Activated naive CD8-positive, alpha-beta T cell treated with anti-CD3 and anti-CD28 coated beads for 36 hours (primary cell): ENCODE measurements at regions not wholly inside any gene's neighbourhood (a gene's known extent, or its start where the extent isn't known, plus 50 kb on each side); places are given as distances from the start of the nearest gene placed in this dataset.
"Not testable (repeated sequence)": the region's sequence is repeated elsewhere in the genome, so short reads cannot be mapped to it uniquely, and the experiment has no call there.

Source experiments
- DNase-seq: peaks from one replicate; pipeline ENCODE4 v3.0.0; 2021
- H3K27ac Mint-ChIP-seq: one replicate; pipeline ENCODE4 v1.8.0; 2022; ENCODE audit warnings: mild to moderate bottlenecking, moderate library complexity, mixed read lengths
- H3K27me3 Mint-ChIP-seq: one replicate; pipeline ENCODE4 v1.8.0; 2022; ENCODE audit warnings: mild to moderate bottlenecking, mixed read lengths
- H3K36me3 Mint-ChIP-seq: one replicate; pipeline ENCODE4 v1.8.0; 2021; ENCODE audit warnings: mild to moderate bottlenecking, mixed read lengths
- H3K4me1 Mint-ChIP-seq: one replicate; pipeline ENCODE4 v1.8.0; 2021; ENCODE audit warnings: mixed read lengths
- H3K4me3 Mint-ChIP-seq: one replicate; pipeline ENCODE4 v1.8.0; 2022; ENCODE audit warnings: mild to moderate bottlenecking, moderate library complexity, mixed read lengths
- H3K9me3 Mint-ChIP-seq: one replicate; pipeline ENCODE4 v1.8.0; 2022; ENCODE audit warnings: mixed read lengths

DNA sequence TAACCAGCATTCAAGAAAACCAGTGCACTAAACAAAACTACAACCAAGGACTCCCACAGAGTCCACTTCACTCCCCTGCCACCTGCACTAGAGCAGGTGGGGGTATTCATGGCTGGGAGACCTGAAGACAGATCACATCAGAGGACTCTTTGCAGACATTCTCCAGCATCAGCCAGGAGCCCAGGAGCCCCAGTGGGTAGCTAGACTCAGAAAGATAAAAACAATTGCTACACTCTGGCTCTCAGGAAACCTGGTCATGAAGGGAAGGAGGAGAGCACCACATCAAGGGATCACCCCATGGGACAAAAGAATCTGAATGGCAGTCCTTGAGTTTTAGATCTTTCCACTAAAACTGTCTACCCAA lies 472.1 kb downstream of the PLPP3 start:
- Mint-ChIP-seq H3K9me3 (peaks cover 10% of the 10 kb centered on the region), H3K4me1 (no peaks in the 10 kb centered on the region)

DNA sequence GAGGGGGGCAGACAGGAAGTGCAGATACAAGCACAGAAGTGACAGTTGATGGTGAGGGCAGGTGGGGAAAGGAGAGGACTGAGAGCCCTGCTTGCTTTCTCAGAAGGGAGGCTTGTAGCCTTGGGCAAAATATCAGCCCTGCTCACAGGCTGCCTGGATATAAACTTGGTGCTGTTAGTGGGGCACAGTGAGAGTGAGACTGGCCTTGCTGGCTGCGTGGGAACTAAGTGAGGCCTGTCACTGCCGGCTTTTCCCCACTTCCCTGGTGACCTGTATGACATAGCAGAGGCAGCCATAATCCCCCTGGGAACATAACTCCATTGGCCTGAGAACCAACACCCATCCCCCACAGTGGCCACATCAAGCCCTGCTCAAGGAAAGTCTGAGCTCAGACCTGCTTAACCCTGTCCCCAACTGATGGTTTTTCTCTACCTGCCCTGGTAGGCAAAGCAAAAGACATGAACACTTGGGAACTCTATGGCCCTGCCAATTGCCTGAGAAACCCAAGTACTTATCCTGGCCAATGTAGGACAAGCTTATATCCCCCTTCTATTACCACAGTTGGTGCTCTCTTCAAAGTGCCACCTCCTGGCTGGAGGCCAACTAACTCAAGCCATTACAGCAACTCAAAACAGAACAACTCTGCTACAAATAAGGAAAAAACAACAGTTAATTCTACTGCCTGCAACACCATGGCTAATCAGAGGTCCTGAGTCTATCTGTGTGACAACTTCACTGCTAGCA lies 472.7 kb downstream of the PLPP3 start:
- no peak for DNase-seq
- Mint-ChIP-seq H3K4me1 (no peaks in the 10 kb centered on the region), H3K36me3 (no peaks in the 10 kb centered on the region), H3K27ac (no peak overlapping the region), H3K4me3 (no peak overlapping the region), H3K27me3 (peaks cover 12% of the 10 kb centered on the region), H3K9me3 (peaks cover 10% of the 10 kb centered on the region)

More for the DNA sequence above, 472.1 kb downstream of the PLPP3 start:
- Mint-ChIP-seq H3K27me3 (peaks cover 12% of the 10 kb centered on the region), H3K4me3 (no peak overlapping the region), H3K27ac (no peak overlapping the region), H3K36me3 (no peaks in the 10 kb centered on the region)
- no peak for DNase-seq

DNA sequence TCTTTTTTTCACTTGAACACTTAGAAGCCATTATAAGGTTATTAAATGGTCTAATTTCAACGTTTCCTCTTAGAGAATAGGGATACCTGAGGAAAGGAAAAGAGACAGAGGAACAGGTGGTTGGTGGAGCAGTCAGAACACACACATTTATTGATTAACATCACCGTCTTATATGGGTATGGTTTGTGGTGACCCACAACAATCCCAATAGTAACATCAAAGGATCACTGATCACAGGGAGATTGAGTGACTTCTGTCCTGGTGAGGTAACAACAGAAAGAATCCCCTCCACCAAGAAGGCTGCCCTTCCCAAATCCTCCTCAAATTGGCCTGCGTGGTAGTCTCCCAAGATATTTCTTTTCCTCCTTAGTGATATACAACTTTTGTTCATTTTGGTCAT lies 474.0 kb downstream of the PLPP3 start:
- H3K9me3 Mint-ChIP-seq: peaks cover 9% of the 10 kb centered on the region
- DNase-seq: no peak

DNA sequence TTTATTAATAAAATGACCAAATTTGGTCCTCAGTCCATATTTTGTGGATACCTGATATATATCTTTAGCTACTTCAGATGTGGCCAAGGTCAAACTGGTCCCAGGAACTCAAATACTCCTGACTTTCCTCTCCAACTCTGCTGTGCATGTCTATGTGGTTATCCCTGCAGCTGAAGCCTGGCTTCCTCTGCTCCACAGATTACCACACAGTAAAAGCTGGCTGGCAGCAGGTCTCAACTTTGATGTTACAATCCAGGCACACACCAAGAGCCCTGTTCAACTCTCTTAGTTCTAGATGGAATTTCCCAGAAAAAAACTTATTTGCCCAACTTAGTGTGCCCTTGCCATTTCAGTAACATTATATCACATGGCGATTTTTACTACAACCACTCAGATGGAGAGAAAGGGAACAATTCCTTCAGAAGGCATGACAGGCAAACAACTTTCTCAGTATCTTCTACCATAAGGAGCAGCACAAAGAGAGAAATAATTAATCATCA lies 479.5 kb downstream of the PLPP3 start:
- no peak overlapping the region for H3K27ac Mint-ChIP-seq
- peaks cover 4% of the 10 kb centered on the region for H3K9me3 Mint-ChIP-seq
- H3K4me3 Mint-ChIP-seq: no peak overlapping the region
- H3K36me3 Mint-ChIP-seq: no peaks in the 10 kb centered on the region
- H3K27me3 Mint-ChIP-seq: peaks cover 8% of the 10 kb centered on the region
- DNase-seq: no peak
- no peaks in the 10 kb centered on the region for H3K4me1 Mint-ChIP-seq

More for the DNA sequence above, 474.0 kb downstream of the PLPP3 start:
- Mint-ChIP-seq H3K4me3 (no peak overlapping the region), H3K4me1 (no peaks in the 10 kb centered on the region), H3K27ac (no peak overlapping the region), H3K36me3 (no peaks in the 10 kb centered on the region), H3K27me3 (peaks cover 12% of the 10 kb centered on the region)

DNA sequence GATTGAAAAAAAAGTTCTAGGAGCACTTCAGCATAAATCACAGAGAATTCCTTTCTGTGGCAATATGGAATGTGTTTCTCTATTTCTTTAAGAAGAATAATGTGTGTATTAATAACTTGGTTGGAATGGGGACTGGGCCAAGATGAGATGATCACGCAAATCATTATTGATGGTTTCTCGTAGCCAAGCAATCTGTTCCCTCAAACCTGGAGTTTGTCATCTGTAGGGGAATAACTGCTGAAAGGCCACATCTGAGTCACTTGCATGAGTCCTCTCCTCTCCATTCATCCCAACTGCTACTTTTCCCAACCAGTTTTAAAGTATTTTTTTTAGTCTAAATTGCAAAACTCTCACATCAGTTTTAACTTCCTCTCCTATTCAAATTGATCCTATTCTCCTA lies 480.4 kb downstream of the PLPP3 start:
- H3K4me3 Mint-ChIP-seq: no peak overlapping the region
- no peaks in the 10 kb centered on the region for H3K36me3 Mint-ChIP-seq
- no peaks in the 10 kb centered on the region for H3K4me1 Mint-ChIP-seq
- peaks cover under 1% of the 10 kb centered on the region for H3K9me3 Mint-ChIP-seq
- peaks cover 8% of the 10 kb centered on the region for H3K27me3 Mint-ChIP-seq
- no peak overlapping the region for H3K27ac Mint-ChIP-seq
- no peak for DNase-seq

DNA sequence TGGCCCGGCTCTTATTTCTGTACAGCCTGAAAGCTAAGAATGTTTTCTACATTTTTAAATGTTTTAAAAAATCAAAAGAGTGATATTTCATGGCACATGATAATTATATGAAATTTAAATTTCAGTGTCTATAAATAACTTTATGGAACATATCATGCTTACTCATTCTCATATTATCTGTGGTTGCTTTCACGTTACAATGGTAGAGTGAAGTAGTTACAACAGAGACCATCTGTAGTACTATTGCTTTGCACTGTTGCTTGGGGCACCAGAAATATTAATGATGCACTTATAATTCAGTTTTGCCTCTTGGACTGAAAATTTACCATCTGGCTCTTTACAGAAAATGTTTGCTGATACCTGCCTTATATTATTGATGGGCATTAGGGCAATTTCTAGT lies 481.6 kb downstream of the PLPP3 start:
- Mint-ChIP-seq H3K27ac (no peak overlapping the region), H3K27me3 (peaks cover 1% of the 10 kb centered on the region), H3K9me3 (no peaks in the 10 kb centered on the region), H3K4me3 (no peak overlapping the region), H3K4me1 (no peaks in the 10 kb centered on the region), H3K36me3 (no peaks in the 10 kb centered on the region)
- DNase-seq: no peak

DNA sequence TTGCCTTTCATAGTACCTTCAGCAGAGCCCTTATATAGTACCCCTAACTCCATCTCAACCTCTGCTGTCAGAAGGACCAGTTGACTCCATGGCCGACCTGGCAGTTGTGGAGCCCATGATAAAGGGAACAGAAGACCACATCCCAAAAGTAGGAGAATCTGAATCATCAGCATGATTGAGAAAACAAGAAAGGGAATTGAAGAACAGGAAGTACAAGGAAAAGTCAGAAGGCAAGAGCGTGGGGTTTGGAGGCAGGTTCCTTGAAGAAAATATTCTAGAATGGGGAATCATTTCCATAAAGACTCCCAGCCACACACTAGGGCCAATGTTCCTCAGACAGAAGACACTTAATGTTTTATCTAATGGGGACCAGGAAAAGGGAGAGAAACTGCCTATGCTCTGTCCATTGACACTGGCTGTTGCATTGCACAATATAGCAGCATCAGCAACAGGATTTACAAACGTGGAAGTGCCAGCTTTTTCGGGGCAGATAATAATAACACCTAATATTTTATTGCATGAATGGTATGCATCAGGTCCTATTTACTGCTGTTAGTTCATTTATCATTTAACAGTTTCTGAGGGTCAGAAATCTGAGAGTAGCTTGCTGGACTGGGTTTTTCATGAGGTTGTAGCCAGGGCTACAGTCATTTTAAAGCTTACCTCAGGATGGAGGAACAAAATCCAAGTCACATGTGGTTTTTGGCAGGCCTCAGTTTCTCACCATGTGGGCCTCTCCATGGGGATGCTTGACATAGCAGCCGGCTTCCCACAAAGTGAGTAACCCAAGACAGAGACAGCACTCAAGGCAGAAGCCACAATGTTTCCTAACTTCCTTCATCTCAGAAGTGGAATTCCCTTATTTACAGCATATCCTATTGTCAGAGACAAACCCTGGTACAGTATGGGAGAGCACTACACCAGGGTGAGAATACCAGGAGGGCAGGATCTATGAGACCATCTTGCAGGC lies 483.4 kb downstream of the PLPP3 start:
- Mint-ChIP-seq H3K4me1 (no peaks in the 10 kb centered on the region), H3K27me3 (no peaks in the 10 kb centered on the region), H3K27ac (no peak overlapping the region), H3K4me3 (no peak overlapping the region), H3K9me3 (no peaks in the 10 kb centered on the region), H3K36me3 (no peaks in the 10 kb centered on the region)
- DNase-seq: no peak

DNA sequence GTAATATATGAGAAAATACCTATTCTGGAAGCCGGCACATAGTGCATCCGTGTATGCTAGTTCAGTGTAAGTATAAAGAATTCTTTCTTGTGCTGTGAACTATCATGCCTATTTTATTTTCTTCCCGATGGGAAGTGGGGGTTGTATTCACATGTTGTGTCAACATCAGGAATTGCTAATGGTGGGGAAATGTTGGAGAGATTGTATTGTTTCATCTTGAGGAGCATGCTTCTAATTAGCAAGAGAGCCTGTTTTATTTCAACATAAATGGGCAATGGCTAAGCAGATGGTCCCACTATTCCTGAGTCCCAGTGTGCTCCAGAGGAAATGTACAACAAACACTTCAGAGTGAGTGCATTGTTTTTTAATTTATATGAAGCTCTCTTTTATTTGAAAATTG lies 485.2 kb downstream of the PLPP3 start:
- Mint-ChIP-seq H3K4me1 (no peaks in the 10 kb centered on the region), H3K27ac (no peak overlapping the region), H3K9me3 (no peaks in the 10 kb centered on the region), H3K27me3 (no peaks in the 10 kb centered on the region), H3K4me3 (no peak overlapping the region), H3K36me3 (no peaks in the 10 kb centered on the region)
- DNase-seq: no peak

DNA sequence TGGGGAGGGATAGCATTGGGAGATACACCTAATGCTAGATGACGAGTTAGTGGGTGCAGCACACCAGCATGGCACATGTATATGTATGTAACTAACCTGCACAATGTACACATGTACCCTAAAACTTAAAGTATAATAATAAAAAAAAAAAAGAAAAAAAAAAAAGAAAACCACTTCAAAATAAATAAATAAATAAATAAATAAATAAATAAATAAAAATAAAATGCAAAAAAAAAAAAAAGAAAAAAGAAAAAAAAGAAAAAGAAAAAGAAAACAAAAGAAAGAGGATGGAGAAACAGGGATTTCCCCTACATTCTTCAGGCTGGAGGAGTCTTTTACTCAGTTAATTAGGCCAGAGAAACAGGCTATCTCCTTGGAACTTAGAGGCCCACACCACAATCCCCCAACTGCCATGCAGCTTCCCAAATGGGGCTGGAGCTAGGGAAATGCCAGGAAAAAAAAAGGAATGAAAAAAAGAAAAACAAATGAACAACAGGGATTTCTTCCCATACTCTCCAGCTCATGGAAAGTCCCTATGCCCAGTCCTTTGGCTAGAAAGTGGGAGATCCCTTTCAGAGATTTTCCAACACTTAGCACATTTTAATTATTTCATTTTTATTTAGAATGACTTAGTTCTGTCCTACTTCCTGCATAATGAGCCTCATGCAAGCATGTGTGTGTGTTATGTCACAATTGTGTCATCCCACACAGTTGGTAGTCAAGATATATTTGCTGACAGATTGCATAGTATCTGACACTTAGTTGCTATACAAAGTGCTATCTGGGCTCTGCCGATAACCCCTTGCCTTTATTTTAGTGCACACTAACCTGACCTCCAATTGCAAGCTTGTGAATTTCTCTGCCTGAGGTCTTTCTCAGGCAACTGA lies 486.4 kb downstream of the PLPP3 start:
- no peak for DNase-seq
- Mint-ChIP-seq H3K27ac (no peak overlapping the region), H3K4me3 (no peak overlapping the region), H3K36me3 (no peaks in the 10 kb centered on the region), H3K9me3 (no peaks in the 10 kb centered on the region), H3K27me3 (no peaks in the 10 kb centered on the region), H3K4me1 (no peaks in the 10 kb centered on the region)

DNA sequence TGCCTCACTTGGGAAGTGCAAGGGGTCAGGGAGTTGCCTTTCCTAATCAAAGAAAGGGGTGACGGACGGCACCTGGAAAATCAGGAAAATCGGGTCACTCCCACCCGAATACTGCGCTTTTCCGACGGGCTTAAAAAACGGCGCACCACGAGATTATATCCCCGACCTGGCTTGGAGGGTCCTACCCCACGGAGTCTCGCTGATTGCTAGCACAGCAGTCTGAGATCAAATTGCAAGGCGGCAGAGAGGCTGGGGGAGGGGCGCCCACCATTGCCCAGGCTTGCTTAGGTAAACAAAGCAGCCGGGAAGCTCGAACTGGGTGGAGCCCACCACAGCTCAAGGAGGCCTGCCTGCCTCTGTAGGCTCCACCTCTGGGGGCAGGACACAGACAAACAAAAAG lies 489.5 kb downstream of the PLPP3 start:
- DNase-seq, H3K9me3 Mint-ChIP-seq, H3K27ac Mint-ChIP-seq, H3K4me1 Mint-ChIP-seq, H3K4me3 Mint-ChIP-seq, H3K27me3 Mint-ChIP-seq, H3K36me3 Mint-ChIP-seq: not testable (repeated sequence)

DNA sequence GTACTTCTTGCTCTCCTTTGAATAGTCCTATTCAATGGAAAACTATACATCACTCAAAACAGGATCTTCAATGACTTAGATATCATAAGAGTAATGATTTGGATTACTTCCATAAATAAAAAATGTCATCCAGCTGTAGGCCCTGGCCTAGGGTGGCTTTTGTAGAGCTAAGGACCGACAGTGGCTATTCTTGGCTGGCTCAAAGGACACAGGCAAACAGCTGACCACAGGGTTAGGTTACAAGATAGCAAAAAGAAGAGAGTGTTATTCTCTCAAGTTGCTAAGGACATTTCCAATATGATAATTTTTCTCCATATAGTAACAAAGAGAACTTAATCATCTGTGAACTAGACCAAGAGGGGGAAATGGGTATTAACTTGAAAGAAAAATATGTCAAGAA lies 495.1 kb downstream of the PLPP3 start:
- no peak for DNase-seq
- Mint-ChIP-seq H3K4me1 (no peaks in the 10 kb centered on the region), H3K9me3 (peaks cover 1% of the 10 kb centered on the region), H3K27ac (no peak overlapping the region), H3K36me3 (no peaks in the 10 kb centered on the region), H3K27me3 (no peaks in the 10 kb centered on the region), H3K4me3 (no peak overlapping the region)

DNA sequence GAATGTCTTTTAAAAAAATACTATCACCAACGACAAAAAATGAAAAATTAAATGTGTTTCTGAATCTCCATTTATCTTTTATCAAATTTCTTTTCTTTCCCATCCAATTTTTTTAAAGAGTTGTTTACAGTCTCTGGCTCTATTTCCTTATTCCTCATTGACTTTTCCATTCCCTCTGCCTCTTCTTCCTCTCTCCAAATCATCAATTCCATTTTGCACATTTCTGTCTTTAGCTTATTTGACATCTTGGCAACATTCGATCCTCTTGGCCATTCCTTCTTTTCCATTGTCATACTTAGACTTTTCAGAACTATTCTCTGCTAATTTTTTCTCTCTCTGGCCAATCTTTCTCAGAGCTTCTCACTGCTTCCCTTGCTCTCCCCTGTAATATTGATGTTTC lies 497.6 kb downstream of the PLPP3 start:
- Mint-ChIP-seq H3K4me1 (no peaks in the 10 kb centered on the region), H3K4me3 (no peak overlapping the region), H3K27me3 (no peaks in the 10 kb centered on the region), H3K36me3 (no peaks in the 10 kb centered on the region), H3K27ac (no peak overlapping the region), H3K9me3 (no peaks in the 10 kb centered on the region)
- no peak for DNase-seq

DNA sequence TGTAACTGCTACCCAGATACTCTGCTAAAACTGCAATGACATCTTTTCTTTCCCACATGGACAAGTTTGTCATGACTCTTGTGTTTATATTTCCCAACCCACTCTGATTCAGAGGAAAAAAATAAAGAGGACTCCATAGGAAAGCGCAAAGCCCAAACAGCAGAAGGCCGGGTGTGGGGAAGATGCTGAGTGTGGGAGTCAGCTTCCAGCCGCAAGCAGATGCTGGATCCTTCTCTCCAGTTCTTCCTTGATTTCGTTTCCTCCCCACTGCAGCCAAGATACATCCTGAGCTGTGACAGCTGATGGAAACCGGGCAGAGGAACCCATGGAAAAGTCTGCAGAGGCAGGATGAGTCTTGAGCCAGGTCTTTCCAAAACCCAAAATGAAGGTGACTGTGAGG lies 498.2 kb downstream of the PLPP3 start:
- no peaks in the 10 kb centered on the region for H3K27me3 Mint-ChIP-seq
- H3K27ac Mint-ChIP-seq: no peak overlapping the region
- DNase-seq: no peak
- no peaks in the 10 kb centered on the region for H3K36me3 Mint-ChIP-seq
- H3K4me1 Mint-ChIP-seq: no peaks in the 10 kb centered on the region
- H3K9me3 Mint-ChIP-seq: no peaks in the 10 kb centered on the region
- H3K4me3 Mint-ChIP-seq: no peak overlapping the region

DNA sequence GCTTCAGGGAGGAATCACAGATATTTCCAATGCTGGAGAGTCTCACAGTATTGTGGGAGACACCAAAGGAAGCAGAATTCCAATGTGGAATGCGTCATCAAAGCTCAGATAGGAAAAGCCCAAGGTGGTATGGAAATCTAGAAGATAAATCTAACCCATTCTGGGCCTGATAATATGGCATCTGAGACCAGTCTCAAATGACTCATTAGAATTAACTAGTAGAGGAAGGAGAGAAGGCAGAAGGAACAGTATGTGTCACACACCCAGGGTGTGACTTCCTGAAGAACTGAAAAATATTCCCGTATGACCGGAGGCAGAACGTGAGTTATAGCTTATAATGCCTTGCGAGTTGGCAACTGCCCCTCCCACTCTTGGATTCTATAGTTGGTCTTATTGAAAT lies 499.2 kb downstream of the PLPP3 start:
- Mint-ChIP-seq H3K27ac (no peak overlapping the region), H3K27me3 (no peaks in the 10 kb centered on the region), H3K9me3 (no peaks in the 10 kb centered on the region), H3K4me3 (no peak overlapping the region), H3K36me3 (no peaks in the 10 kb centered on the region), H3K4me1 (no peaks in the 10 kb centered on the region)
- no peak for DNase-seq

DNA sequence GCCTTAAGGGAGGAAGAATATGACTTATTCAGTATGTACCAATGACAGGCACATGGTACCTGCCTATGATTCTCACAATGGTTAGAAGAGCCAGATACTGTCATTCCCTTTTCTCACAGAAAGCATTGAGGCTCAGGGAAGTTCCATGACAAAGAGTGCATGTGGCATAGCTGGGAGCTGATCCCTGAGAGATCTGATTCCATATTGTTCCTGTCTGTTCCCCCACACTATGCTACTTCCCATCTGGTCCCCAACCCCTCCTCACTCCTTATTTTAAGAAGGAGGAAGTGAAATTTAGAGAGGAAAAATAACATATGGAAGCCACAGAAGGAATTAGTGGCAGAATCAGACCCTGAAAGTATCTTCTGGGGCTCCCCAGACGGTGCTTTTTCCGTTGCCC lies 500.0 kb downstream of the PLPP3 start:
- H3K36me3 Mint-ChIP-seq: no peaks in the 10 kb centered on the region
- no peak overlapping the region for H3K27ac Mint-ChIP-seq
- H3K27me3 Mint-ChIP-seq: no peaks in the 10 kb centered on the region
- peaks cover 1% of the 10 kb centered on the region for H3K9me3 Mint-ChIP-seq
- no peak overlapping the region for H3K4me3 Mint-ChIP-seq
- DNase-seq: no peak
- H3K4me1 Mint-ChIP-seq: no peaks in the 10 kb centered on the region
